ENCODE measurements at regions not wholly inside any gene's neighbourhood (a gene's known extent, or its start where the extent isn't known, plus 50 kb on each side); places are given as distances from the start of the nearest gene placed in this dataset.

DNA sequence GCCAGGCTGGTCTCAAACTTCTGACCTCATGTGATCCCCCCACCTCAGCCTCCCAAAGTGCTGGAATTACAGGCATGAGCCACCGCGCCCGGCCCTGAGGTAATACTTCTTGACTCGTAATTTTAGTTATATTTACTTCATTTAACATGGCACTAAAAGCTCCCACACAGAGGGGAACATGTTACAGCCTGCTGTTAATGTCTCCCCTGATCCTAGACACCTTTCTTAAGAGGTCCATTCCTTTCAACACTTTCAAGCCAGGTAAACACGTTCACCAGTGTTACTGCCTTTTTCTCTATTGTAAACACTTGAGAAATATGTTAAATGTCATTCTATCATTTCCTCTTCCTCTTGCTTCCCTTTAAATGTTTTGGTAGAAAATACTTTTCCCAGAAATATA is 161.4 kb downstream of the METTL4 start (continued):
- TF ChIP-seq CEBPB (IDR thresholded peaks at IDR 0.05; ENCODE audit: low read depth) (no peak), TCF7L2 (IDR thresholded peaks at IDR 0.05; ENCODE audit: borderline replicate concordance, extremely low read depth, insufficient read depth, insufficient read length) (no peak), SP1 (IDR thresholded peaks at IDR 0.05; ENCODE audit: low read depth) (no peak)

DNA sequence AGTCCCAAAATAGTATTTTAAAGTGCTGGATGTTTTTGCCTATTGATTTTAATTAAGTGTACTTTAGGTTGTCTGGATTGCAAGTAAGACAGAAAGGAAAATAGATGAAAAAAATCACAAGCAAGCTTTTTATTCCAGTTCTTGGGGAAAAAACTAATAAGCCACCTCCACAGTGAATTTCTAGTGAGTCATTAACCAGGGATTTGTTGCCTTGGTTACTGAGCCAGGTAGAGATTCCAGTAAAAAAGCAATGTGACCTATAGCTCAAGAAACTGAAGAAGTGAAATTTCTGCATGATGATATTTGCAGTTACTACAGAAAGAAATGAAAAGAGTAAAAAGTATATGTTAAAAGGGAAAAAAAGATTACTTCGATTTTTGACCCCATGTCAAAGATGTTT is 160.6 kb downstream of the METTL4 start:
- Histone ChIP-seq H3K4me1 (ENCODE audit: control insufficient read depth in 1 of 2, insufficient read depth in 2 of 2, low read length in 2 of 2) (peaks cover 10 to 21% of the 10 kb centered on the region in 2 experiments), H3K4me3 (replicated peaks in 1 of 2; ENCODE audit: low read depth in 1 of 2, low read length in 2 of 2) (no peak overlapping the region; a peak in 1 of 4 replicates), H3K9ac (ENCODE audit: low read length) (no peak overlapping the region), H3K79me2 (ENCODE audit: insufficient read depth, low read length) (no peaks in the 10 kb centered on the region), H3K27me3 (ENCODE audit: insufficient read depth, low read length) (no peaks in the 10 kb centered on the region), H4K20me1 (ENCODE audit: insufficient read depth) (no peaks in the 10 kb centered on the region), H2AFZ (ENCODE audit: low read depth, low read length, poor library complexity, severe bottlenecking) (peak overlapping the region; percentile 39), H3K27ac (ENCODE audit: low read depth, low read length) (no peak overlapping the region), H3K9me3 (ENCODE audit: control insufficient read depth in 1 of 2, insufficient read depth in 1 of 2, low read depth in 1 of 2, low read length in 2 of 2) (no peaks in the 10 kb centered on the region), H3K9me2 (ENCODE audit: insufficient read depth) (no peaks in the 10 kb centered on the region), H3K36me3 (ENCODE audit: control insufficient read depth in 1 of 2, insufficient read depth in 2 of 2, low read length in 2 of 2) (no peaks in the 10 kb centered on the region), H3K4me2 (ENCODE audit: low read length) (peak overlapping the region; percentile 54)
- intact Hi-C loops (cut with micrococcal nuclease), result no loop called here
- ChIA-PET RAD21 (ENCODE audit: low non-redundant PET in 1 of 2, low total read pairs in 2 of 2, uncharacterized antibody in 2 of 2, unreplicated experiment in 2 of 2) (no interaction called here), POLR2A (no interaction called here), CTCF (no interaction called here)
- TF ChIP-seq EGR1 (IDR thresholded peaks at IDR 0.05; ENCODE audit: low read depth) (no peak), SRF (IDR thresholded peaks at IDR 0.05; ENCODE audit: low read depth) (no peak), POLR2A (IDR thresholded peaks at IDR 0.05; ENCODE audit: borderline replicate concordance, extremely low read depth, insufficient read depth, insufficient read length) (no peak), JUND (IDR thresholded peaks at IDR 0.05) (0 out of 2 replicates have a peak, but pooled peaks have one; percentile 18), FOSL1 (IDR thresholded peaks at IDR 0.05; ENCODE audit: low read depth) (peak; percentile 45; the same call in 1 of the 2 replicates), SP1 (IDR thresholded peaks at IDR 0.05; ENCODE audit: low read depth) (0 out of 2 replicates have a peak, but pooled peaks have one; percentile 24)
- no TSS peak for BruUV-seq (replicated peaks)
- DNase-seq (ENCODE audit: low read depth, low spot score) (peak; percentile 22), ATAC-seq (no peak)

DNA sequence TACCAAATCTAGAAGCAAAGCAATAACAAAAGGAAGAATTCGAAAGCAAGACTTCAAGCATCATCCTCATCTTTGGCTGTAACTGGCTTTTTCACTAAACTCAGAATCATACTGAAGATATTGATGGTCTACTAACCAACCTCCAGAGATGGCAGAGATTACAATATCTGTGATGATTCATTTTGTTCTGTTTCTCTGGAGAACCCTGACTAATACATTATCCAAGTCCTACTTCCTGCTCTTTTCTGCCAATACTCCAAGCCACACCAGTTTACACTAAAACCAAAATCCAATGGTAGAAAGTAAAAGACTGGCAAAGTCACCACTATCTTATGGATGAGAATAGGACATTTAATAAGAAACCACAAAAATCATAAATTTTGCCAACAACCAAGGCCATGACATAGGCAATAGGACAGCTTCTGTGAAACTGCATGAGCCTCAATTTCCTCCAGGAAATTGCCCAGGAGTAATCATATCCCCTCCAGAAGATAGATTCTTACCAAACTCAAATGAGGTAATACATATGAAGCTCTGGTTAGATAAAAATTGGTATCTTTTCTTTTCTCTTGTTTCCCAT is 159.8 kb downstream of the METTL4 start:
- H3K9me3 ChIP-seq (ENCODE audit: control insufficient read depth in 1 of 2, insufficient read depth in 1 of 2, low read depth in 1 of 2, low read length in 2 of 2), result no peaks in the 10 kb centered on the region
- BruUV-seq (replicated peaks), result no TSS peak
- H3K4me2 ChIP-seq (ENCODE audit: low read length), result peak overlapping the region; percentile 54
- H3K79me2 ChIP-seq (ENCODE audit: insufficient read depth, low read length), result no peaks in the 10 kb centered on the region
- RAD21 ChIA-PET (ENCODE audit: low non-redundant PET in 1 of 2, low total read pairs in 2 of 2, uncharacterized antibody in 2 of 2, unreplicated experiment in 2 of 2), result no interaction called here
- intact Hi-C loops (cut with micrococcal nuclease), result no loop called here
- no peak overlapping the region for H3K27ac ChIP-seq (ENCODE audit: low read depth, low read length)
- ATAC-seq (no peak), DNase-seq (ENCODE audit: low read depth, low spot score) (no peak)
- peak; percentile 26; the same call in 1 of the 2 replicates for TF ChIP-seq CBX3 (IDR thresholded peaks at IDR 0.05; ENCODE audit: low read depth)
- no peak for TF ChIP-seq CEBPB (IDR thresholded peaks at IDR 0.05; ENCODE audit: low read depth)
- TF ChIP-seq EGR1 (IDR thresholded peaks at IDR 0.05; ENCODE audit: low read depth), result no peak
- TF ChIP-seq, protein P1, sequence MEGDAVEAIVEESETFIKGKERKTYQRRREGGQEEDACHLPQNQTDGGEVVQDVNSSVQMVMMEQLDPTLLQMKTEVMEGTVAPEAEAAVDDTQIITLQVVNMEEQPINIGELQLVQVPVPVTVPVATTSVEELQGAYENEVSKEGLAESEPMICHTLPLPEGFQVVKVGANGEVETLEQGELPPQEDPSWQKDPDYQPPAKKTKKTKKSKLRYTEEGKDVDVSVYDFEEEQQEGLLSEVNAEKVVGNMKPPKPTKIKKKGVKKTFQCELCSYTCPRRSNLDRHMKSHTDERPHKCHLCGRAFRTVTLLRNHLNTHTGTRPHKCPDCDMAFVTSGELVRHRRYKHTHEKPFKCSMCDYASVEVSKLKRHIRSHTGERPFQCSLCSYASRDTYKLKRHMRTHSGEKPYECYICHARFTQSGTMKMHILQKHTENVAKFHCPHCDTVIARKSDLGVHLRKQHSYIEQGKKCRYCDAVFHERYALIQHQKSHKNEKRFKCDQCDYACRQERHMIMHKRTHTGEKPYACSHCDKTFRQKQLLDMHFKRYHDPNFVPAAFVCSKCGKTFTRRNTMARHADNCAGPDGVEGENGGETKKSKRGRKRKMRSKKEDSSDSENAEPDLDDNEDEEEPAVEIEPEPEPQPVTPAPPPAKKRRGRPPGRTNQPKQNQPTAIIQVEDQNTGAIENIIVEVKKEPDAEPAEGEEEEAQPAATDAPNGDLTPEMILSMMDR (IDR thresholded peaks at IDR 0.05 in 2 of 3, conservative IDR thresholded peaks at IDR 0.05 in 1 of 3; ENCODE audit: borderline replicate concordance in 1 of 3, insufficient read depth in 1 of 3, low read depth in 2 of 3, low read length in 2 of 3), result no peak
- no peak for TF ChIP-seq ZNF274 (IDR thresholded peaks at IDR 0.05; ENCODE audit: low read depth, low read length)
- peak; percentile 52; the same call in 1 of the 2 replicates for TF ChIP-seq FOSL1 (IDR thresholded peaks at IDR 0.05; ENCODE audit: low read depth)
- 0 out of 2 replicates have a peak, but pooled peaks have one; percentile 5 for TF ChIP-seq RAD21 (IDR thresholded peaks at IDR 0.05; ENCODE audit: low read depth)
- peak; percentile 38 for TF ChIP-seq JUND (IDR thresholded peaks at IDR 0.05)
- 0 out of 2 replicates have a peak, but pooled peaks have one; percentile 14 for TF ChIP-seq ELF1 (IDR thresholded peaks at IDR 0.05; ENCODE audit: borderline replicate concordance, low read depth)
- TF ChIP-seq SP1 (IDR thresholded peaks at IDR 0.05; ENCODE audit: low read depth), result peak; percentile 33; the same call in 1 of the 2 replicates
- no peak for TF ChIP-seq EZH2 (IDR thresholded peaks at IDR 0.05)
- H4K20me1 ChIP-seq (ENCODE audit: insufficient read depth), result no peaks in the 10 kb centered on the region
- H3K4me3 ChIP-seq (replicated peaks in 1 of 2; ENCODE audit: low read depth in 1 of 2, low read length in 2 of 2), result no peak overlapping the region
- POLR2A ChIA-PET, result no interaction called here
- CTCF ChIA-PET, result no interaction called here
- no peaks in the 10 kb centered on the region for H3K9me2 ChIP-seq (ENCODE audit: insufficient read depth)
- H3K4me1 ChIP-seq (ENCODE audit: control insufficient read depth in 1 of 2, insufficient read depth in 2 of 2, low read length in 2 of 2), result peaks cover 10 to 21% of the 10 kb centered on the region in 2 experiments
- H2AFZ ChIP-seq (ENCODE audit: low read depth, low read length, poor library complexity, severe bottlenecking), result peak overlapping the region; percentile 39
- no peaks in the 10 kb centered on the region for H3K27me3 ChIP-seq (ENCODE audit: insufficient read depth, low read length)
- H3K9ac ChIP-seq (ENCODE audit: low read length), result no peak overlapping the region
- H3K36me3 ChIP-seq (ENCODE audit: control insufficient read depth in 1 of 2, insufficient read depth in 2 of 2, low read length in 2 of 2), result no peaks in the 10 kb centered on the region
